ENCODE measurements at regions not wholly inside any gene's neighbourhood (a gene's known extent, or its start where the extent isn't known, plus 50 kb on each side); places are given as distances from the start of the nearest gene placed in this dataset.

DNA sequence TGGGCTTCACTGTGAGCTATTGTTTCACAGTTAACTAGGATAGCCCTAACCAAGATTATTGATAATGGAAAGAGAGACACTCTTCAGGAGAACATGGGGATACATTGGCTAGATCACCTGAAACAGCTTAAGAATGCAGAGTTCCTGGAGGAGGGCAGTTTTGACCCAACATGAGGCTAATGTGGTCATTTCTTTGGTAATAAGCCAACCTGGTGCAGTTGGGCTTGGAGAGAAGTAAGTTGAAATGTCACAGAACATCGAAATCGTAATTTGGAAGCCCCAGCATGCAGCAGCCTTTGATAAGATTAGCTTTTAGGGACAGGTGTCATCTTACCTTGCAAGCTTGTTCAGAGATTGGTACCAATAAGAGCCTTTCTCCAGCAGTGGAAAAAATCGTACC lies 556.6 kb upstream of the GOT2 start:
- TF ChIP-seq, protein P1, sequence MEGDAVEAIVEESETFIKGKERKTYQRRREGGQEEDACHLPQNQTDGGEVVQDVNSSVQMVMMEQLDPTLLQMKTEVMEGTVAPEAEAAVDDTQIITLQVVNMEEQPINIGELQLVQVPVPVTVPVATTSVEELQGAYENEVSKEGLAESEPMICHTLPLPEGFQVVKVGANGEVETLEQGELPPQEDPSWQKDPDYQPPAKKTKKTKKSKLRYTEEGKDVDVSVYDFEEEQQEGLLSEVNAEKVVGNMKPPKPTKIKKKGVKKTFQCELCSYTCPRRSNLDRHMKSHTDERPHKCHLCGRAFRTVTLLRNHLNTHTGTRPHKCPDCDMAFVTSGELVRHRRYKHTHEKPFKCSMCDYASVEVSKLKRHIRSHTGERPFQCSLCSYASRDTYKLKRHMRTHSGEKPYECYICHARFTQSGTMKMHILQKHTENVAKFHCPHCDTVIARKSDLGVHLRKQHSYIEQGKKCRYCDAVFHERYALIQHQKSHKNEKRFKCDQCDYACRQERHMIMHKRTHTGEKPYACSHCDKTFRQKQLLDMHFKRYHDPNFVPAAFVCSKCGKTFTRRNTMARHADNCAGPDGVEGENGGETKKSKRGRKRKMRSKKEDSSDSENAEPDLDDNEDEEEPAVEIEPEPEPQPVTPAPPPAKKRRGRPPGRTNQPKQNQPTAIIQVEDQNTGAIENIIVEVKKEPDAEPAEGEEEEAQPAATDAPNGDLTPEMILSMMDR (IDR thresholded peaks at IDR 0.05): no peak
- TF ChIP-seq, protein P2, sequence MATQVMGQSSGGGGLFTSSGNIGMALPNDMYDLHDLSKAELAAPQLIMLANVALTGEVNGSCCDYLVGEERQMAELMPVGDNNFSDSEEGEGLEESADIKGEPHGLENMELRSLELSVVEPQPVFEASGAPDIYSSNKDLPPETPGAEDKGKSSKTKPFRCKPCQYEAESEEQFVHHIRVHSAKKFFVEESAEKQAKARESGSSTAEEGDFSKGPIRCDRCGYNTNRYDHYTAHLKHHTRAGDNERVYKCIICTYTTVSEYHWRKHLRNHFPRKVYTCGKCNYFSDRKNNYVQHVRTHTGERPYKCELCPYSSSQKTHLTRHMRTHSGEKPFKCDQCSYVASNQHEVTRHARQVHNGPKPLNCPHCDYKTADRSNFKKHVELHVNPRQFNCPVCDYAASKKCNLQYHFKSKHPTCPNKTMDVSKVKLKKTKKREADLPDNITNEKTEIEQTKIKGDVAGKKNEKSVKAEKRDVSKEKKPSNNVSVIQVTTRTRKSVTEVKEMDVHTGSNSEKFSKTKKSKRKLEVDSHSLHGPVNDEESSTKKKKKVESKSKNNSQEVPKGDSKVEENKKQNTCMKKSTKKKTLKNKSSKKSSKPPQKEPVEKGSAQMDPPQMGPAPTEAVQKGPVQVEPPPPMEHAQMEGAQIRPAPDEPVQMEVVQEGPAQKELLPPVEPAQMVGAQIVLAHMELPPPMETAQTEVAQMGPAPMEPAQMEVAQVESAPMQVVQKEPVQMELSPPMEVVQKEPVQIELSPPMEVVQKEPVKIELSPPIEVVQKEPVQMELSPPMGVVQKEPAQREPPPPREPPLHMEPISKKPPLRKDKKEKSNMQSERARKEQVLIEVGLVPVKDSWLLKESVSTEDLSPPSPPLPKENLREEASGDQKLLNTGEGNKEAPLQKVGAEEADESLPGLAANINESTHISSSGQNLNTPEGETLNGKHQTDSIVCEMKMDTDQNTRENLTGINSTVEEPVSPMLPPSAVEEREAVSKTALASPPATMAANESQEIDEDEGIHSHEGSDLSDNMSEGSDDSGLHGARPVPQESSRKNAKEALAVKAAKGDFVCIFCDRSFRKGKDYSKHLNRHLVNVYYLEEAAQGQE (IDR thresholded peaks at IDR 0.05; ENCODE audit: low read depth, low read length): no peak
- TF ChIP-seq RXRA (IDR thresholded peaks at IDR 0.05; ENCODE audit: borderline replicate concordance, low read depth) (no peak), RFX5 (IDR thresholded peaks at IDR 0.05; ENCODE audit: low read length) (no peak), SIN3A (IDR thresholded peaks at IDR 0.05; ENCODE audit: borderline replicate concordance, low read depth, low read length) (no peak)

Data from SK-N-SH (cell line).